IMR-90 (cell line): ENCODE measurements at regions not wholly inside any gene's neighbourhood (a gene's known extent, or its start where the extent isn't known, plus 50 kb on each side); places are given as distances from the start of the nearest gene placed in this dataset.

Experiments used
- ATAC-seq: fragments of 200-7000 bp; cut with Tn5 transposase; 2 replicates; pipeline ENCODE4 v1.9.1; 2020; ENCODE audit warnings: low read depth, mild to moderate bottlenecking, moderate library complexity
- BruUV-seq: library from RNA; stranded (reverse); fragments of 400-500 nt; replicated peaks from 2 replicates; lab custom pipeline; 2021; lab: Mats Ljungman, UMichigan
- CTCF ChIA-PET: fragments of 300-600 bp; formaldehyde crosslinking; extraction: SDS; loops from one replicate; lab custom pipeline; 2021; ENCODE audit warnings: antibody characterized with exemption; lab: Yijun Ruan, JAX
- POLR2A ChIA-PET: fragments of 300-600 bp; sonication (Branson Sonifier 250); formaldehyde crosslinking; loops from one replicate; lab custom pipeline; 2022; ENCODE audit warnings: antibody characterized with exemption; ENCODE audit not compliant: unreplicated experiment; lab: Charles Lee
- DNase-seq: peaks from one replicate; pipeline ENCODE4 v3.0.0; 2013
- H2AFZ ChIP-seq: replicated peaks from 2 replicates; pipeline ENCODE3; 2013; ENCODE audit warnings: low read length, mild to moderate bottlenecking; ENCODE audit not compliant: poor library complexity
- H2AK5ac ChIP-seq: 2 replicates; pipeline ENCODE4 v1.6.1; 2013; ENCODE audit warnings: low read depth, low read length, inconsistent platforms
- H2AK9ac ChIP-seq: replicated peaks from 2 replicates; pipeline ENCODE3; 2013; ENCODE audit warnings: mild to moderate bottlenecking, low read depth, low read length, moderate library complexity; ENCODE audit not compliant: poor library complexity
- H2BK120ac ChIP-seq: 2 replicates; pipeline ENCODE4 v1.6.1; 2013; ENCODE audit warnings: low read depth, low read length, inconsistent platforms
- H2BK15ac ChIP-seq: 3 replicates; pipeline ENCODE4 v1.6.1; 2013; ENCODE audit warnings: low read depth, low read length, inconsistent platforms
- H2BK20ac ChIP-seq: 2 replicates; pipeline ENCODE4 v1.6.1; 2013; ENCODE audit warnings: low read depth, mild to moderate bottlenecking, inconsistent platforms, low read length, moderate library complexity
- H2BK5ac ChIP-seq: 2 replicates; pipeline ENCODE4 v1.6.1; 2013; ENCODE audit warnings: mild to moderate bottlenecking, low read depth, low read length, inconsistent platforms; ENCODE audit not compliant: poor library complexity, severe bottlenecking
- H3K14ac ChIP-seq: replicated peaks from 2 replicates; pipeline ENCODE4 v1.6.1; 2013; ENCODE audit warnings: low read depth, low read length, inconsistent platforms
- H3K18ac ChIP-seq: 2 replicates; pipeline ENCODE4 v1.6.1; 2013; ENCODE audit warnings: low read depth, low read length, control low read depth
- H3K23ac ChIP-seq: 2 replicates; pipeline ENCODE4 v1.6.1; 2013; ENCODE audit warnings: low read depth, low read length, inconsistent platforms
- H3K27ac ChIP-seq: 2 replicates; pipeline ENCODE4 v1.5.1; 2013; ENCODE audit warnings: mild to moderate bottlenecking, control low read depth, low read length; ENCODE audit not compliant: insufficient read depth
- H3K27me3 ChIP-seq: 2 replicates; pipeline ENCODE4 v1.6.1; 2013; ENCODE audit warnings: low read length; ENCODE audit not compliant: control insufficient read depth, insufficient read depth
- H3K36me3 ChIP-seq: 2 replicates; pipeline ENCODE4 v1.6.1; 2013; ENCODE audit warnings: low read length, mixed read lengths; ENCODE audit not compliant: control insufficient read depth, insufficient read depth
- H3K4ac ChIP-seq: 2 replicates; pipeline ENCODE4 v1.6.1; 2013; ENCODE audit warnings: low read depth, low read length, inconsistent platforms
- H3K4me1 ChIP-seq: 2 replicates; pipeline ENCODE4 v1.6.1; 2013; ENCODE audit warnings: low read length, mixed read lengths; ENCODE audit not compliant: control insufficient read depth, insufficient read depth
- H3K4me2 ChIP-seq: 2 replicates; pipeline ENCODE4 v1.6.1; 2013; ENCODE audit warnings: low read depth, mild to moderate bottlenecking, control low read depth, low read length, moderate library complexity
- H3K4me3 ChIP-seq: 2 replicates; pipeline ENCODE4 v1.5.1; 2013; ENCODE audit warnings: low read depth, mild to moderate bottlenecking, control low read depth, low read length, moderate library complexity; ENCODE audit not compliant: insufficient read depth
- H3K56ac ChIP-seq: 2 replicates; pipeline ENCODE4 v1.6.1; 2013; ENCODE audit warnings: low read length, inconsistent platforms; ENCODE audit not compliant: insufficient read depth; ENCODE audit errors: extremely low read depth
- H3K79me1 ChIP-seq, 2 experiments: 2 replicates each; pipeline ENCODE4 v1.6.1; 2013; ENCODE audit warnings: low read length in 2 of 2, inconsistent platforms in 1 of 2, low read depth in 1 of 2
- H3K9ac ChIP-seq: 2 replicates; pipeline ENCODE4 v1.6.1; 2013; ENCODE audit warnings: low read depth, low read length, control low read depth
- H3K9me1 ChIP-seq: 2 replicates; pipeline ENCODE4 v1.6.1; 2013; ENCODE audit warnings: low read length, inconsistent platforms; ENCODE audit not compliant: insufficient read depth
- H3K9me3 ChIP-seq: 2 replicates; pipeline ENCODE4 v1.6.1; 2013; ENCODE audit warnings: low read length; ENCODE audit not compliant: control insufficient read depth, insufficient read depth
- H4K20me1 ChIP-seq: 2 replicates; pipeline ENCODE4 v1.6.1; 2013; ENCODE audit warnings: low read length, inconsistent platforms; ENCODE audit not compliant: insufficient read depth
- H4K5ac ChIP-seq: 2 replicates; pipeline ENCODE4 v1.6.1; 2013; ENCODE audit warnings: mild to moderate bottlenecking, low read depth, low read length, control low read depth
- H4K8ac ChIP-seq, 2 experiments: 2 replicates each; pipeline ENCODE4 v1.6.1; 2013; ENCODE audit warnings: low read depth in 2 of 2, low read length in 2 of 2, control low read depth in 1 of 2, inconsistent platforms in 1 of 2
- H4K91ac ChIP-seq: 2 replicates; pipeline ENCODE4 v1.6.1; 2013; ENCODE audit warnings: low read depth, low read length, inconsistent platforms; ENCODE audit not compliant: insufficient read depth
- CEBPB ChIP-seq: IDR thresholded peaks from 2 replicates; pipeline ENCODE4 v1.6.1; 2012; ENCODE audit warnings: low read depth, low read length, improper control_type of control experiment
- RAD21 ChIP-seq: IDR thresholded peaks from 2 replicates; pipeline ENCODE4 v1.6.1; 2012; ENCODE audit warnings: low read length, improper control_type of control experiment
- WGBS, 2 experiments: methylation state at CpG; one replicate each; pipeline versions ENCODE4 v1.1.5 to v1.1.7; 2013; ENCODE audit warnings: missing lambda C conversion rate in 2 of 2; ENCODE audit not compliant: insufficient read length in 1 of 2; ENCODE audit errors: extremely low coverage in 2 of 2; 5-methylcytosine and 5-hydroxymethylcytosine counted together
- dilution Hi-C: fragments of 300-500 bp; cut with HindIII; formaldehyde crosslinking; loops from one replicate; pipeline ENCODE4 v1.14.3; 2018; ENCODE audit warnings: low sequenced_read_pairs; ENCODE audit not compliant: unreplicated experiment
- in situ Hi-C: fragments of 300-500 bp; cut with MboI; formaldehyde crosslinking; loops from 3 replicates; pipeline ENCODE4 v1.14.3; 2019; ENCODE audit warnings: low sequenced_read_pairs, inconsistent platforms, mixed read lengths
- intact Hi-C: fragments of 100-400 bp; cut with micrococcal nuclease; formaldehyde crosslinking; loops from 2 replicates; pipeline ENCODE4 v1.10.0; 2022

- dilution Hi-C loops, result no loop called here
- H3K27me3 ChIP-seq, result no peaks in the 10 kb centered on the region
- H3K4ac ChIP-seq, result no peak overlapping the region
- no peak overlapping the region for H2BK120ac ChIP-seq
- H3K4me1 ChIP-seq, result no peaks in the 10 kb centered on the region
- no peak overlapping the region for H2AK9ac ChIP-seq
- no peak overlapping the region for H3K23ac ChIP-seq
- WGBS, 2 experiments, result no CpG with 5 or more reads among the region's 2 CpGs
- no peaks in the 10 kb centered on the region for H3K79me1 ChIP-seq
- H2BK20ac ChIP-seq, result no peak overlapping the region
- ATAC-seq (no peak), DNase-seq (peak; percentile 46)
- no peak overlapping the region for H4K5ac ChIP-seq
- H3K9me3 ChIP-seq, result no peaks in the 10 kb centered on the region
- TF ChIP-seq CEBPB (peak; percentile 52), RAD21 (no peak)
- peak overlapping the region; percentile 19 for H2BK5ac ChIP-seq
- H3K27ac ChIP-seq, result no peak overlapping the region
- ChIA-PET POLR2A (no interaction called here), CTCF (no interaction called here)
- in situ Hi-C loops, result no loop called here
- H2AFZ ChIP-seq, result no peak overlapping the region
- no peak overlapping the region for H2AK5ac ChIP-seq
- no TSS peak for BruUV-seq
- no peak overlapping the region for H3K9ac ChIP-seq
- no peaks in the 10 kb centered on the region for H4K20me1 ChIP-seq
- H3K4me3 ChIP-seq, result no peak overlapping the region
- H4K91ac ChIP-seq, result no peak overlapping the region
- intact Hi-C loops, result no loop called here
- H3K9me1 ChIP-seq, result no peaks in the 10 kb centered on the region
- no peak overlapping the region for H3K4me2 ChIP-seq
- H4K8ac ChIP-seq, result no peak overlapping the region
- no peak overlapping the region for H3K18ac ChIP-seq
- no peak overlapping the region for H2BK15ac ChIP-seq
- H3K14ac ChIP-seq, result no peak overlapping the region
- no peak overlapping the region for H3K56ac ChIP-seq
- no peaks in the 10 kb centered on the region for H3K36me3 ChIP-seq
Observed at GRCh38 chr12:87155621-87156020, 873.6 kb downstream of the C12orf50 start.
